ENCODE measurements at regions not wholly inside any gene's neighbourhood (a gene's known extent, or its start where the extent isn't known, plus 50 kb on each side); places are given as distances from the start of the nearest gene placed in this dataset.

DNA sequence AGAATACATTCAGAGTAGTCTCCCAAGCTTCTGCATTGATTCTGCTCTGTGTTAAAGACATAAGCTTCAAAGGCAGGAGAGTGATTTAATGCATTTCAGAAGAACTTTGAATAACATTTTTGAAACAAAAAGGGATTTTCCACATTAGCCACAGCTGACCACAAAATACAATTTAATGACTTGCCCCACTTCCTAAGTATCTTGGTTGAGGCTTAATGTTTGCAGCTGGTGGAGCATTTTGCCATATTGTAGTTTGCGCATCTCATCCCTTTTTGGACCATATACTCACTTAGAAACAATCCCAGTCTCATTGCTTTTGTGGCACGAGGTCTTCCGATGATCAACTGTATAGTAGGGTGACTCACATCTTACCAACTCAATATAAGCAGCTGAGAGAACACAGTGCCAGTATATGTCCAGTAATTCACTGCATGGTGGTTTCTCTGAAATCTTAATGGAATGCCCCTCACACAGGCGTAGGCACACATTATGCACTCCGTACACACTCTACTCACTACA lies 455.8 kb upstream of the PTGER4 start (continued):
- TF ChIP-seq, protein P1, sequence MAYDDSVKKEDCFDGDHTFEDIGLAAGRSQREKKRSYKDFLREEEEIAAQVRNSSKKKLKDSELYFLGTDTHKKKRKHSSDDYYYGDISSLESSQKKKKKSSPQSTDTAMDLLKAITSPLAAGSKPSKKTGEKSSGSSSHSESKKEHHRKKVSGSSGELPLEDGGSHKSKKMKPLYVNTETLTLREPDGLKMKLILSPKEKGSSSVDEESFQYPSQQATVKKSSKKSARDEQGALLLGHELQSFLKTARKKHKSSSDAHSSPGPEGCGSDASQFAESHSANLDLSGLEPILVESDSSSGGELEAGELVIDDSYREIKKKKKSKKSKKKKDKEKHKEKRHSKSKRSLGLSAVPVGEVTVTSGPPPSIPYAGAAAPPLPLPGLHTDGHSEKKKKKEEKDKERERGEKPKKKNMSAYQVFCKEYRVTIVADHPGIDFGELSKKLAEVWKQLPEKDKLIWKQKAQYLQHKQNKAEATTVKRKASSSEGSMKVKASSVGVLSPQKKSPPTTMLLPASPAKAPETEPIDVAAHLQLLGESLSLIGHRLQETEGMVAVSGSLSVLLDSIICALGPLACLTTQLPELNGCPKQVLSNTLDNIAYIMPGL (CRISPR knock-in tag; IDR thresholded peaks at IDR 0.05; ENCODE audit: borderline replicate concordance) = no peak
- TF ChIP-seq, protein P2, sequence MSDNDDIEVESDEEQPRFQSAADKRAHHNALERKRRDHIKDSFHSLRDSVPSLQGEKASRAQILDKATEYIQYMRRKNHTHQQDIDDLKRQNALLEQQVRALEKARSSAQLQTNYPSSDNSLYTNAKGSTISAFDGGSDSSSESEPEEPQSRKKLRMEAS (IDR thresholded peaks at IDR 0.05) = no peak
- TF ChIP-seq TP53 (CRISPR knock-in tag; IDR thresholded peaks at IDR 0.05) (no peak), ZFP36 (IDR thresholded peaks at IDR 0.05; ENCODE audit: borderline replicate concordance, partially characterized antibody) (no peak)

DNA sequence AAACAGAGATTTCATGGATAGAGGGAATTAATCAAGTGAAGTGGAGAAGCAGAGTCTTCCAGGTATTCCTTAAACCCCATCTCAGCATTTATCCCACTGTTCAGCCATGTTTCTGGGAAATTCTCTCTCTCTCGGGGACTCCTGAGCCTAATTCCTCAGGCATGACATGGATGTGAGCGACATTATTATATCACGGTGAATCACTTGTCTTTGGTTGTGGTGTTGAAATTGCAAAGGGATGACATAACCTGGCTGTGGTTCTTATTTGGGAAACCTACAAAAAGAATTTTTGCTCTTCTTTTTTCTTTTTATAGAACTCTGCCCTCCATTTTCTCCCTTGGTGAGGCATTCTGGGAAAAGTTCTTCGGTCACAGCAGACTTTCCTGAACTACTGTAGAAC lies 457.9 kb upstream of the PTGER4 start:
- ChIA-PET POLR2A (no interaction called here), CTCF (no interaction called here)
- ATAC-seq (no peak), DNase-seq (ENCODE audit: low read depth in 1 of 2, low spot score in 1 of 2) (no peak), FAIRE-seq (no peak)
- Histone ChIP-seq H3K4me1 (peaks cover 3% of the 10 kb centered on the region; the same call in 1 of the 3 replicates), H3K27ac (no peak overlapping the region), H3K4me2 (no peak overlapping the region), H3K9me3 (no peaks in the 10 kb centered on the region), H3K4me3 (no peak overlapping the region)
- TF ChIP-seq, protein P1 (CRISPR knock-in tag; IDR thresholded peaks at IDR 0.05; ENCODE audit: borderline replicate concordance) = no peak
- TF ChIP-seq, protein P2 (IDR thresholded peaks at IDR 0.05) = no peak
- TF ChIP-seq, protein P3, sequence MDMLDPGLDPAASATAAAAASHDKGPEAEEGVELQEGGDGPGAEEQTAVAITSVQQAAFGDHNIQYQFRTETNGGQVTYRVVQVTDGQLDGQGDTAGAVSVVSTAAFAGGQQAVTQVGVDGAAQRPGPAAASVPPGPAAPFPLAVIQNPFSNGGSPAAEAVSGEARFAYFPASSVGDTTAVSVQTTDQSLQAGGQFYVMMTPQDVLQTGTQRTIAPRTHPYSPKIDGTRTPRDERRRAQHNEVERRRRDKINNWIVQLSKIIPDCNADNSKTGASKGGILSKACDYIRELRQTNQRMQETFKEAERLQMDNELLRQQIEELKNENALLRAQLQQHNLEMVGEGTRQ (IDR thresholded peaks at IDR 0.05) = no peak
- TF ChIP-seq, protein P4, sequence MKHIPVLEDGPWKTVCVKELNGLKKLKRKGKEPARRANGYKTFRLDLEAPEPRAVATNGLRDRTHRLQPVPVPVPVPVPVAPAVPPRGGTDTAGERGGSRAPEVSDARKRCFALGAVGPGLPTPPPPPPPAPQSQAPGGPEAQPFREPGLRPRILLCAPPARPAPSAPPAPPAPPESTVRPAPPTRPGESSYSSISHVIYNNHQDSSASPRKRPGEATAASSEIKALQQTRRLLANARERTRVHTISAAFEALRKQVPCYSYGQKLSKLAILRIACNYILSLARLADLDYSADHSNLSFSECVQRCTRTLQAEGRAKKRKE (CRISPR knock-in tag; IDR thresholded peaks at IDR 0.05; ENCODE audit: low read depth) = no peak
- TF ChIP-seq CHD4 (IDR thresholded peaks at IDR 0.05; ENCODE audit: borderline replicate concordance) (no peak), MAFK (IDR thresholded peaks at IDR 0.05; ENCODE audit: partially characterized antibody) (no peak), CBX2 (IDR thresholded peaks at IDR 0.05; ENCODE audit: borderline replicate concordance, low read depth) (no peak), ZFP36 (IDR thresholded peaks at IDR 0.05; ENCODE audit: borderline replicate concordance, partially characterized antibody) (no peak), FOSB (CRISPR knock-in tag; IDR thresholded peaks at IDR 0.05) (no peak)
- TF ChIP-seq, protein P5, sequence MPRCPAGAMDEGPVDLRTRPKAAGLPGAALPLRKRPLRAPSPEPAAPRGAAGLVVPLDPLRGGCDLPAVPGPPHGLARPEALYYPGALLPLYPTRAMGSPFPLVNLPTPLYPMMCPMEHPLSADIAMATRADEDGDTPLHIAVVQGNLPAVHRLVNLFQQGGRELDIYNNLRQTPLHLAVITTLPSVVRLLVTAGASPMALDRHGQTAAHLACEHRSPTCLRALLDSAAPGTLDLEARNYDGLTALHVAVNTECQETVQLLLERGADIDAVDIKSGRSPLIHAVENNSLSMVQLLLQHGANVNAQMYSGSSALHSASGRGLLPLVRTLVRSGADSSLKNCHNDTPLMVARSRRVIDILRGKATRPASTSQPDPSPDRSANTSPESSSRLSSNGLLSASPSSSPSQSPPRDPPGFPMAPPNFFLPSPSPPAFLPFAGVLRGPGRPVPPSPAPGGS (IDR thresholded peaks at IDR 0.05) = no peak
- TF ChIP-seq, protein P6, sequence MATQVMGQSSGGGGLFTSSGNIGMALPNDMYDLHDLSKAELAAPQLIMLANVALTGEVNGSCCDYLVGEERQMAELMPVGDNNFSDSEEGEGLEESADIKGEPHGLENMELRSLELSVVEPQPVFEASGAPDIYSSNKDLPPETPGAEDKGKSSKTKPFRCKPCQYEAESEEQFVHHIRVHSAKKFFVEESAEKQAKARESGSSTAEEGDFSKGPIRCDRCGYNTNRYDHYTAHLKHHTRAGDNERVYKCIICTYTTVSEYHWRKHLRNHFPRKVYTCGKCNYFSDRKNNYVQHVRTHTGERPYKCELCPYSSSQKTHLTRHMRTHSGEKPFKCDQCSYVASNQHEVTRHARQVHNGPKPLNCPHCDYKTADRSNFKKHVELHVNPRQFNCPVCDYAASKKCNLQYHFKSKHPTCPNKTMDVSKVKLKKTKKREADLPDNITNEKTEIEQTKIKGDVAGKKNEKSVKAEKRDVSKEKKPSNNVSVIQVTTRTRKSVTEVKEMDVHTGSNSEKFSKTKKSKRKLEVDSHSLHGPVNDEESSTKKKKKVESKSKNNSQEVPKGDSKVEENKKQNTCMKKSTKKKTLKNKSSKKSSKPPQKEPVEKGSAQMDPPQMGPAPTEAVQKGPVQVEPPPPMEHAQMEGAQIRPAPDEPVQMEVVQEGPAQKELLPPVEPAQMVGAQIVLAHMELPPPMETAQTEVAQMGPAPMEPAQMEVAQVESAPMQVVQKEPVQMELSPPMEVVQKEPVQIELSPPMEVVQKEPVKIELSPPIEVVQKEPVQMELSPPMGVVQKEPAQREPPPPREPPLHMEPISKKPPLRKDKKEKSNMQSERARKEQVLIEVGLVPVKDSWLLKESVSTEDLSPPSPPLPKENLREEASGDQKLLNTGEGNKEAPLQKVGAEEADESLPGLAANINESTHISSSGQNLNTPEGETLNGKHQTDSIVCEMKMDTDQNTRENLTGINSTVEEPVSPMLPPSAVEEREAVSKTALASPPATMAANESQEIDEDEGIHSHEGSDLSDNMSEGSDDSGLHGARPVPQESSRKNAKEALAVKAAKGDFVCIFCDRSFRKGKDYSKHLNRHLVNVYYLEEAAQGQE (IDR thresholded peaks at IDR 0.05) = no peak
- WGBS (ENCODE audit: missing lambda C conversion rate) = 29% methylated on average over 4 of the region's 4 CpGs
